Neural cell (in vitro differentiated cells): ENCODE measurements at regions not wholly inside any gene's neighbourhood (a gene's known extent, or its start where the extent isn't known, plus 50 kb on each side); places are given as distances from the start of the nearest gene placed in this dataset.

Experiments used
- EP300 ChIP-seq: fragments of 450-650 bp; conservative IDR thresholded peaks from 2 replicates; pipeline ENCODE4 v1.6.1; 2014; ENCODE audit warnings: antibody characterized with exemption, mild to moderate bottlenecking, moderate library complexity; ENCODE audit not compliant: poor library complexity, severe bottlenecking
- EZH2 ChIP-seq: fragments of 200-600, 300-800 bp; shearing (Covaris generic), sonication (generic); IDR thresholded peaks from 2 replicates; pipeline ENCODE4 v1.6.1; 2014; ENCODE audit warnings: antibody characterized with exemption, low read length, borderline replicate concordance, mild to moderate bottlenecking; ENCODE audit not compliant: insufficient read depth, poor library complexity, severe bottlenecking
- MXI1 ChIP-seq: fragments of 450-650 bp; conservative IDR thresholded peaks from 2 replicates; pipeline ENCODE4 v1.6.1; 2014; ENCODE audit warnings: antibody characterized with exemption, mild to moderate bottlenecking; ENCODE audit not compliant: poor library complexity, severe bottlenecking
- POLR2AphosphoS5 ChIP-seq: IDR thresholded peaks from 2 replicates; pipeline ENCODE4 v1.6.1; 2012
- RAD21 ChIP-seq: fragments of 450-650 bp; conservative IDR thresholded peaks from 2 replicates; pipeline ENCODE4 v1.6.1; 2014; ENCODE audit warnings: antibody characterized with exemption, mild to moderate bottlenecking, moderate library complexity
- SMC3 ChIP-seq: fragments of 450-650 bp; conservative IDR thresholded peaks from 2 replicates; pipeline ENCODE4 v1.6.1; 2014; ENCODE audit warnings: antibody characterized with exemption, mild to moderate bottlenecking, moderate library complexity; ENCODE audit not compliant: poor library complexity
- TAF1 ChIP-seq: IDR thresholded peaks from 2 replicates; pipeline ENCODE4 v1.6.1; 2012; ENCODE audit warnings: low read depth
- TF ChIP-seq, protein P1 (sequence below): fragments of 450-650 bp; IDR thresholded peaks from 2 replicates; pipeline ENCODE4 v1.5.1; 2014; ENCODE audit warnings: antibody characterized with exemption, mild to moderate bottlenecking, moderate library complexity; ENCODE audit not compliant: poor library complexity, severe bottlenecking
- TF ChIP-seq, protein P2 (sequence below): IDR thresholded peaks from 2 replicates; pipeline ENCODE4 v1.6.1; 2012; ENCODE audit warnings: borderline replicate concordance

DNA sequence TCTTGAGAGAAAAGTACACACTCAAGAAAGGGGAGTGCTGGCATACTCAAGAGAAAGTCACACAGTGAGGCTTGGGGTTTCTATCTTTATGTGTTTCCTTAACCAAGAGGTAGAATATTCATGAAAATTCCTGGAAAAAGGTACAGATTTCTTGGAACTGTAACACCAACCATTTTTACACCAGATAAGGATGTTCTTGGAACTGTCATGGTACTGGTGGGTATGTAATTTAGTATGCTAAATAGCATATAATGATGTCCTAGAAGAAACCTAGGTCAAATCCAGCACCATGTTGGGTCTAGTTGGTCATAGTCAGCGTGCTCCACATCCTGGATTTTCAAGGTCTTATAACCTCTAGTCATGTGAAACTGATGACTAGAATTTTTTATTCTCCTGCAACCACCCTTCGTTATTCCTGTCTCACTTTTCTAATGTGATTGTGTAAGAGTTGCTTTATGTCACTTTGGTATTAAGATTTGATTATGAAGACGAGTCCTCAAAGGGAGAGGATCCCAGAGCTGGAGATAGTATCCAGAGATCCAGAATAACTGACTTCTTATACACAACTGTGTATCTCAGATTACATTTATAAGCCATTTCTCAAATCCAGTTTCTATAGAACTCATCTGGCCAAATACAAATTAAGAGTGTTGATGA is 510.1 kb downstream of the TMTC2 start:
- TF ChIP-seq, protein P1, sequence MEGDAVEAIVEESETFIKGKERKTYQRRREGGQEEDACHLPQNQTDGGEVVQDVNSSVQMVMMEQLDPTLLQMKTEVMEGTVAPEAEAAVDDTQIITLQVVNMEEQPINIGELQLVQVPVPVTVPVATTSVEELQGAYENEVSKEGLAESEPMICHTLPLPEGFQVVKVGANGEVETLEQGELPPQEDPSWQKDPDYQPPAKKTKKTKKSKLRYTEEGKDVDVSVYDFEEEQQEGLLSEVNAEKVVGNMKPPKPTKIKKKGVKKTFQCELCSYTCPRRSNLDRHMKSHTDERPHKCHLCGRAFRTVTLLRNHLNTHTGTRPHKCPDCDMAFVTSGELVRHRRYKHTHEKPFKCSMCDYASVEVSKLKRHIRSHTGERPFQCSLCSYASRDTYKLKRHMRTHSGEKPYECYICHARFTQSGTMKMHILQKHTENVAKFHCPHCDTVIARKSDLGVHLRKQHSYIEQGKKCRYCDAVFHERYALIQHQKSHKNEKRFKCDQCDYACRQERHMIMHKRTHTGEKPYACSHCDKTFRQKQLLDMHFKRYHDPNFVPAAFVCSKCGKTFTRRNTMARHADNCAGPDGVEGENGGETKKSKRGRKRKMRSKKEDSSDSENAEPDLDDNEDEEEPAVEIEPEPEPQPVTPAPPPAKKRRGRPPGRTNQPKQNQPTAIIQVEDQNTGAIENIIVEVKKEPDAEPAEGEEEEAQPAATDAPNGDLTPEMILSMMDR = no peak
- TF ChIP-seq POLR2AphosphoS5 = no peak
- no peak for TF ChIP-seq EZH2
- no peak for TF ChIP-seq SMC3
- TF ChIP-seq RAD21 = no peak
- TF ChIP-seq EP300 = no peak
- TF ChIP-seq MXI1 = no peak
- no peak for TF ChIP-seq TAF1
- TF ChIP-seq, protein P2, sequence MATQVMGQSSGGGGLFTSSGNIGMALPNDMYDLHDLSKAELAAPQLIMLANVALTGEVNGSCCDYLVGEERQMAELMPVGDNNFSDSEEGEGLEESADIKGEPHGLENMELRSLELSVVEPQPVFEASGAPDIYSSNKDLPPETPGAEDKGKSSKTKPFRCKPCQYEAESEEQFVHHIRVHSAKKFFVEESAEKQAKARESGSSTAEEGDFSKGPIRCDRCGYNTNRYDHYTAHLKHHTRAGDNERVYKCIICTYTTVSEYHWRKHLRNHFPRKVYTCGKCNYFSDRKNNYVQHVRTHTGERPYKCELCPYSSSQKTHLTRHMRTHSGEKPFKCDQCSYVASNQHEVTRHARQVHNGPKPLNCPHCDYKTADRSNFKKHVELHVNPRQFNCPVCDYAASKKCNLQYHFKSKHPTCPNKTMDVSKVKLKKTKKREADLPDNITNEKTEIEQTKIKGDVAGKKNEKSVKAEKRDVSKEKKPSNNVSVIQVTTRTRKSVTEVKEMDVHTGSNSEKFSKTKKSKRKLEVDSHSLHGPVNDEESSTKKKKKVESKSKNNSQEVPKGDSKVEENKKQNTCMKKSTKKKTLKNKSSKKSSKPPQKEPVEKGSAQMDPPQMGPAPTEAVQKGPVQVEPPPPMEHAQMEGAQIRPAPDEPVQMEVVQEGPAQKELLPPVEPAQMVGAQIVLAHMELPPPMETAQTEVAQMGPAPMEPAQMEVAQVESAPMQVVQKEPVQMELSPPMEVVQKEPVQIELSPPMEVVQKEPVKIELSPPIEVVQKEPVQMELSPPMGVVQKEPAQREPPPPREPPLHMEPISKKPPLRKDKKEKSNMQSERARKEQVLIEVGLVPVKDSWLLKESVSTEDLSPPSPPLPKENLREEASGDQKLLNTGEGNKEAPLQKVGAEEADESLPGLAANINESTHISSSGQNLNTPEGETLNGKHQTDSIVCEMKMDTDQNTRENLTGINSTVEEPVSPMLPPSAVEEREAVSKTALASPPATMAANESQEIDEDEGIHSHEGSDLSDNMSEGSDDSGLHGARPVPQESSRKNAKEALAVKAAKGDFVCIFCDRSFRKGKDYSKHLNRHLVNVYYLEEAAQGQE = no peak
